ENCODE measurements at regions not wholly inside any gene's neighbourhood (a gene's known extent, or its start where the extent isn't known, plus 50 kb on each side); places are given as distances from the start of the nearest gene placed in this dataset.

GRCh38 chr10:9860045-9860444 is 1157.6 kb upstream of the CELF2 start:
- TF ChIP-seq CTCF (IDR thresholded peaks at IDR 0.05): no peak
- no peaks in the 10 kb centered on the region for H3K9me3 ChIP-seq
- H3K36me3 ChIP-seq: no peaks in the 10 kb centered on the region
- H3K4me1 ChIP-seq: no peaks in the 10 kb centered on the region
- no peak for DNase-seq
- intact Hi-C loops (cut with DNase I; ENCODE audit: low total_unique reads): no loop called here
- H3K27ac ChIP-seq: no peak overlapping the region
- no peak overlapping the region for H3K4me3 ChIP-seq
- no peaks in the 10 kb centered on the region for H3K27me3 ChIP-seq

- no peaks in the 10 kb centered on the region for H3K36me3 ChIP-seq
- intact Hi-C loops (cut with DNase I; ENCODE audit: low total_unique reads): no loop called here
These were observed 1154.0 kb upstream of the CELF2 start for GRCh38 chr10:9863559-9864121.

GRCh38 chr10:9868499-9868898 is 1149.2 kb upstream of the CELF2 start:
- Histone ChIP-seq H3K36me3 (no peaks in the 10 kb centered on the region), H3K27me3 (no peaks in the 10 kb centered on the region), H3K27ac (no peak overlapping the region), H3K9me3 (no peaks in the 10 kb centered on the region), H3K4me3 (no peak overlapping the region), H3K4me1 (no peaks in the 10 kb centered on the region)
- no peak for DNase-seq
- no peak for TF ChIP-seq CTCF (IDR thresholded peaks at IDR 0.05)
- intact Hi-C loops (cut with DNase I; ENCODE audit: low total_unique reads): no loop called here

More at GRCh38 chr10:9863559-9864121, 1154.0 kb upstream of the CELF2 start:
- Histone ChIP-seq H3K4me1 (no peaks in the 10 kb centered on the region), H3K4me3 (no peak overlapping the region), H3K27me3 (no peaks in the 10 kb centered on the region), H3K9me3 (no peaks in the 10 kb centered on the region), H3K27ac (no peak overlapping the region)
- TF ChIP-seq CTCF (IDR thresholded peaks at IDR 0.05): no peak
- no peak for DNase-seq

- Histone ChIP-seq H3K36me3 (no peaks in the 10 kb centered on the region), H3K4me1 (no peaks in the 10 kb centered on the region), H3K27ac (no peak overlapping the region), H3K4me3 (no peak overlapping the region), H3K27me3 (no peaks in the 10 kb centered on the region), H3K9me3 (no peaks in the 10 kb centered on the region)
- no peak for DNase-seq
- no peak for TF ChIP-seq CTCF (IDR thresholded peaks at IDR 0.05)
- intact Hi-C loops (cut with DNase I; ENCODE audit: low total_unique reads): no loop called here
These were observed 1148.5 kb upstream of the CELF2 start for GRCh38 chr10:9869205-9869604.

- Histone ChIP-seq H3K4me1 (no peaks in the 10 kb centered on the region), H3K36me3 (no peaks in the 10 kb centered on the region), H3K27me3 (no peaks in the 10 kb centered on the region), H3K27ac (no peak overlapping the region), H3K4me3 (no peak overlapping the region), H3K9me3 (no peaks in the 10 kb centered on the region)
- TF ChIP-seq CTCF (IDR thresholded peaks at IDR 0.05): no peak
- intact Hi-C loops (cut with DNase I; ENCODE audit: low total_unique reads): no loop called here
- no peak for DNase-seq
These were observed 1148.0 kb upstream of the CELF2 start for GRCh38 chr10:9869606-9870176.

- no peak for DNase-seq
- no peak for TF ChIP-seq CTCF (IDR thresholded peaks at IDR 0.05)
- Histone ChIP-seq H3K4me1 (no peaks in the 10 kb centered on the region), H3K4me3 (no peak overlapping the region), H3K36me3 (no peaks in the 10 kb centered on the region), H3K9me3 (no peaks in the 10 kb centered on the region), H3K27ac (no peak overlapping the region), H3K27me3 (no peaks in the 10 kb centered on the region)
- intact Hi-C loops (cut with DNase I; ENCODE audit: low total_unique reads): no loop called here
These were observed 1142.3 kb upstream of the CELF2 start for GRCh38 chr10:9875353-9875752.

All from tibial artery (tissue), 4 donors.